ENCODE measurements at regions not wholly inside any gene's neighbourhood (a gene's known extent, or its start where the extent isn't known, plus 50 kb on each side); places are given as distances from the start of the nearest gene placed in this dataset.

DNA sequence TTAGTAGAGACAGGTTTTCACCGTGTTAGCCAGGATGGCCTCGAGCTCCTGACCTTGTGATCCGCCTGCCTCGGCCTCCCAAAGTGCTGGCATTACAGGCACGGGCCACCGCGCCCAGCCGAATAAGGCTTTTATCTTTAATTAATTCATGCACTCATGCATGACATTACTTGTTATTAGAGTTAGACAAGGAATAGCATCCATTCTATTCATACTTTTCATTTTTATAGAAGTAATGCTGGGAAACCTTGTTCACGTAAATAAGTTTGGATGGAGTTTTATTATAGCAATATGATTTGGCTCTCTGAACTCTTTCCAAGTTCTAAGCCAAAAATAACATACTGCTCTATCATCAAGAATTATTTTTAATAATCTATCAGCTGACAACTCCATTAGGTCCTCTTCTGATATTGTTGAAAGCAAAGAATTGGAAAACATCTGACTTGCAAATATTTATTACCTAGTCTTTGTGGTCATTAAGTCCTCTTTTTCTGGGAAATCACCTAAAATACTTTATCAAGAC, 168.8 kb upstream of the CCND2 start:
- TF ChIP-seq POLR2AphosphoS5 (IDR thresholded peaks at IDR 0.05; ENCODE audit: insufficient read depth, low read depth, low read length) (no peak), POLR2A (IDR thresholded peaks at IDR 0.05; ENCODE audit: low read depth, low read length) (no peak), EZH2 (IDR thresholded peaks at IDR 0.05; ENCODE audit: borderline replicate concordance, low read depth, low read length, severe bottlenecking) (no peak), FOS (IDR thresholded peaks at IDR 0.05; ENCODE audit: borderline replicate concordance, insufficient read depth, low read length) (no peak), MYC (IDR thresholded peaks at IDR 0.05; ENCODE audit: low read depth, low read length) (no peak), JUN (IDR thresholded peaks at IDR 0.05; ENCODE audit: borderline replicate concordance, insufficient read depth, insufficient read length, low read depth) (no peak)
- TF ChIP-seq, protein P1, sequence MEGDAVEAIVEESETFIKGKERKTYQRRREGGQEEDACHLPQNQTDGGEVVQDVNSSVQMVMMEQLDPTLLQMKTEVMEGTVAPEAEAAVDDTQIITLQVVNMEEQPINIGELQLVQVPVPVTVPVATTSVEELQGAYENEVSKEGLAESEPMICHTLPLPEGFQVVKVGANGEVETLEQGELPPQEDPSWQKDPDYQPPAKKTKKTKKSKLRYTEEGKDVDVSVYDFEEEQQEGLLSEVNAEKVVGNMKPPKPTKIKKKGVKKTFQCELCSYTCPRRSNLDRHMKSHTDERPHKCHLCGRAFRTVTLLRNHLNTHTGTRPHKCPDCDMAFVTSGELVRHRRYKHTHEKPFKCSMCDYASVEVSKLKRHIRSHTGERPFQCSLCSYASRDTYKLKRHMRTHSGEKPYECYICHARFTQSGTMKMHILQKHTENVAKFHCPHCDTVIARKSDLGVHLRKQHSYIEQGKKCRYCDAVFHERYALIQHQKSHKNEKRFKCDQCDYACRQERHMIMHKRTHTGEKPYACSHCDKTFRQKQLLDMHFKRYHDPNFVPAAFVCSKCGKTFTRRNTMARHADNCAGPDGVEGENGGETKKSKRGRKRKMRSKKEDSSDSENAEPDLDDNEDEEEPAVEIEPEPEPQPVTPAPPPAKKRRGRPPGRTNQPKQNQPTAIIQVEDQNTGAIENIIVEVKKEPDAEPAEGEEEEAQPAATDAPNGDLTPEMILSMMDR (IDR thresholded peaks at IDR 0.05; ENCODE audit: extremely low read depth in 1 of 2, insufficient read depth in 1 of 2, low read depth in 1 of 2, low read length in 2 of 2), result no peak
- TF ChIP-seq, protein P2, sequence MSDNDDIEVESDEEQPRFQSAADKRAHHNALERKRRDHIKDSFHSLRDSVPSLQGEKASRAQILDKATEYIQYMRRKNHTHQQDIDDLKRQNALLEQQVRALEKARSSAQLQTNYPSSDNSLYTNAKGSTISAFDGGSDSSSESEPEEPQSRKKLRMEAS (IDR thresholded peaks at IDR 0.05; ENCODE audit: insufficient read depth, insufficient read length), result no peak

All from endothelial cell of umbilical vein (primary cell).